ENCODE measurements at regions not wholly inside any gene's neighbourhood (a gene's known extent, or its start where the extent isn't known, plus 50 kb on each side); places are given as distances from the start of the nearest gene placed in this dataset.
A peak's percentile ranks its signal among the peaks of the same experiment; 100 is the strongest.

GRCh38 chr12:78787576-78787975, 77.0 kb upstream of the SYT1 start:
- no peak for DNase-seq

GRCh38 chr12:78790148-78790547, 74.4 kb upstream of the SYT1 start:
- no peak for DNase-seq

- DNase-seq: no peak
These were observed 72.4 kb upstream of the SYT1 start for GRCh38 chr12:78792052-78792698.

GRCh38 chr12:78793491-78793890, 71.1 kb upstream of the SYT1 start:
- DNase-seq: no peak

- no peak for DNase-seq
These were observed 70.6 kb upstream of the SYT1 start for GRCh38 chr12:78793982-78794381.

- DNase-seq: no peak
These were observed 68.6 kb upstream of the SYT1 start for GRCh38 chr12:78795934-78796445.

- DNase-seq: no peak
These were observed 67.2 kb upstream of the SYT1 start for GRCh38 chr12:78797196-78797931.

GRCh38 chr12:78799649-78800048, 64.9 kb upstream of the SYT1 start:
- DNase-seq: peak in 1 of 51 donors; percentile 22

- no peak for DNase-seq
These were observed 62.0 kb upstream of the SYT1 start for GRCh38 chr12:78802593-78802992.

- peak in 1 of 51 donors; percentile 0 for DNase-seq
These were observed 60.3 kb upstream of the SYT1 start for GRCh38 chr12:78804262-78804661.
